GM12873 (cell line): ENCODE measurements at regions not wholly inside any gene's neighbourhood (a gene's known extent, or its start where the extent isn't known, plus 50 kb on each side); places are given as distances from the start of the nearest gene placed in this dataset.

Experiments
- CTCF ChIP-seq: IDR thresholded peaks from 2 replicates; pipeline ENCODE4 v1.5.1; 2012; ENCODE audit warnings: low read depth, mild to moderate bottlenecking, moderate library complexity, low read length, control low read depth; ENCODE audit not compliant: insufficient read depth; ENCODE audit errors: missing control alignments

GRCh38 chr1:229753764-229754551 lies 127.9 kb downstream of the URB2 start:
- TF ChIP-seq CTCF: no peak

DNA sequence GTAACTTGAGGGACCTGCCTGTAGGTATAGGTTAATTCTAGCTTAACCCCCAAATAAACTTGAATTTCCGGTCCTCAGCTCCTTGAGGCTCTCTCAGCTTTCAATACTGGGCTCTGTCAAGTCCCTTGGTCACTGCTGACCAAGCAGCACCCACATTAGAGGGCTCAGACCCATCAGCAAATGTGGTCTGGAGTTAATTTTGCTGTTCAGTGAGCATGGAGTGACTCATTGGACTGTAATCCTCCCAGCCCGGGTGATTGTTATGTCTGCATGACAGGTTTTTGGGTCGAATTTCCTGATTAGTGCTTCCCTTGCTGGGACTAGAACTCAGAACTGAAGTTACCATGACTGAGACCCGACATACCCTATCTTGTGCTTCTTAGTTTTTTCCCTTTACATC lies 130.6 kb downstream of the URB2 start:
- no peak for TF ChIP-seq CTCF

DNA sequence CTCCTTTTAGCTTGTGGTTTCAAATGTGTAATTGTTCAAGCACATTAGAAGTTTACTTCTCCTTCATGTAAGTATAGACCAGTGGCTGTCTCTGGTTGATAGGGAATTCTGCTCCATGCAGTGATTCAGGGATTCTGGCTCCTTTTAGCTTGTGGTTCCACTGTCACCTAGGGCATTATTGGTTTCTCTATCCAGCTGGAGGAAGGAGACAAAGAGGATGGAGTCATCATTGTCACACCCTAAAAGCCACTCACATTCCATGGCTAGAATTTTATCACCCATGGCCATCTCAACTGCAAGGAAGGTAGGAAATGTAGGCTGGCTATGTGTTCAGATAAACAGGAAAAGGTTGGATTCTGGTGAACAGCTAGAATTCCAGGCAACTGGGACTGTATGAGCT lies 131.2 kb downstream of the URB2 start:
- TF ChIP-seq CTCF: no peak

GRCh38 chr1:229758101-229759036 lies 132.3 kb downstream of the URB2 start:
- TF ChIP-seq CTCF: no peak

- no peak for TF ChIP-seq CTCF
These were observed 133.0 kb downstream of the URB2 start for GRCh38 chr1:229759037-229759435.

GRCh38 chr1:229759586-229759985 lies 133.5 kb downstream of the URB2 start:
- TF ChIP-seq CTCF: no peak

GRCh38 chr1:229760478-229760996 lies 134.5 kb downstream of the URB2 start:
- TF ChIP-seq CTCF: no peak
